ENCODE measurements at regions not wholly inside any gene's neighbourhood (a gene's known extent, or its start where the extent isn't known, plus 50 kb on each side); places are given as distances from the start of the nearest gene placed in this dataset.

- Histone ChIP-seq H3K27ac (ENCODE audit: low read length) (no peak overlapping the region), H3K36me3 (ENCODE audit: control insufficient read depth, insufficient read depth, low read length) (no peaks in the 10 kb centered on the region), H3K4me3 (ENCODE audit: low read depth in 2 of 2, low read length in 2 of 2) (no peak overlapping the region), H3K27me3 (ENCODE audit: control insufficient read depth, insufficient read depth, low read length) (no peaks in the 10 kb centered on the region), H3K9me3 (ENCODE audit: control insufficient read depth, insufficient read depth, low read depth, low read length) (no peaks in the 10 kb centered on the region), H3K4me1 (ENCODE audit: control insufficient read depth, insufficient read depth, low read length) (no peaks in the 10 kb centered on the region)
- BruUV-seq (replicated peaks): no TSS peak
- DNase-seq (ENCODE audit: low read depth, low spot score) (no peak), ATAC-seq (no peak)
- CTCF ChIA-PET: interaction anchor here (0.6 kb wide), 1 partner anchor 176 kb away, joined by 3 read pairs; no protein-coding TSS in a partner anchor
- intact Hi-C loops (cut with micrococcal nuclease; ENCODE audit: unreplicated experiment): no loop called here
- no peak for TF ChIP-seq TCF7L2 (IDR thresholded peaks at IDR 0.05; ENCODE audit: low read depth, low read length)
- TF ChIP-seq SIN3A (IDR thresholded peaks at IDR 0.05; ENCODE audit: borderline replicate concordance, insufficient read depth, low read depth, low read length): no peak
- no peak for TF ChIP-seq POLR2AphosphoS5 (IDR thresholded peaks at IDR 0.05; ENCODE audit: low read depth, low read length)
- TF ChIP-seq CTCF (IDR thresholded peaks at IDR 0.05): no peak
- in situ Hi-C loops (cut with HindIII; ENCODE audit: low pct_unique_long_range_greater_than_20kb, low sequenced_read_pairs): no loop called here
- POLR2A ChIA-PET: no interaction called here
Measured at GRCh38 chr13:110070046-110070445, 236.9 kb downstream of the COL4A1 start.

GRCh38 chr13:110068176-110068473 is 238.8 kb downstream of the COL4A1 start:
- no peak for DNase-seq (ENCODE audit: low read depth, low spot score)
- Histone ChIP-seq H3K27ac (ENCODE audit: low read length) (no peak overlapping the region), H3K4me1 (ENCODE audit: control insufficient read depth, insufficient read depth, low read length) (no peaks in the 10 kb centered on the region), H3K9me3 (ENCODE audit: control insufficient read depth, insufficient read depth, low read depth, low read length) (no peaks in the 10 kb centered on the region), H3K27me3 (ENCODE audit: control insufficient read depth, insufficient read depth, low read length) (no peaks in the 10 kb centered on the region), H3K36me3 (ENCODE audit: control insufficient read depth, insufficient read depth, low read length) (no peaks in the 10 kb centered on the region), H3K4me3 (ENCODE audit: low read depth in 2 of 2, low read length in 2 of 2) (no peak overlapping the region)
- CTCF ChIA-PET: no interaction called here
- POLR2A ChIA-PET: no interaction called here
- no peak for ATAC-seq
- in situ Hi-C loops (cut with HindIII; ENCODE audit: low pct_unique_long_range_greater_than_20kb, low sequenced_read_pairs): no loop called here
- intact Hi-C loops (cut with micrococcal nuclease; ENCODE audit: unreplicated experiment): no loop called here
- no TSS peak for BruUV-seq (replicated peaks)
- TF ChIP-seq SIN3A (IDR thresholded peaks at IDR 0.05; ENCODE audit: borderline replicate concordance, insufficient read depth, low read depth, low read length): no peak
- no peak for TF ChIP-seq POLR2AphosphoS5 (IDR thresholded peaks at IDR 0.05; ENCODE audit: low read depth, low read length)
- TF ChIP-seq CTCF (IDR thresholded peaks at IDR 0.05): no peak
- TF ChIP-seq, protein P1, sequence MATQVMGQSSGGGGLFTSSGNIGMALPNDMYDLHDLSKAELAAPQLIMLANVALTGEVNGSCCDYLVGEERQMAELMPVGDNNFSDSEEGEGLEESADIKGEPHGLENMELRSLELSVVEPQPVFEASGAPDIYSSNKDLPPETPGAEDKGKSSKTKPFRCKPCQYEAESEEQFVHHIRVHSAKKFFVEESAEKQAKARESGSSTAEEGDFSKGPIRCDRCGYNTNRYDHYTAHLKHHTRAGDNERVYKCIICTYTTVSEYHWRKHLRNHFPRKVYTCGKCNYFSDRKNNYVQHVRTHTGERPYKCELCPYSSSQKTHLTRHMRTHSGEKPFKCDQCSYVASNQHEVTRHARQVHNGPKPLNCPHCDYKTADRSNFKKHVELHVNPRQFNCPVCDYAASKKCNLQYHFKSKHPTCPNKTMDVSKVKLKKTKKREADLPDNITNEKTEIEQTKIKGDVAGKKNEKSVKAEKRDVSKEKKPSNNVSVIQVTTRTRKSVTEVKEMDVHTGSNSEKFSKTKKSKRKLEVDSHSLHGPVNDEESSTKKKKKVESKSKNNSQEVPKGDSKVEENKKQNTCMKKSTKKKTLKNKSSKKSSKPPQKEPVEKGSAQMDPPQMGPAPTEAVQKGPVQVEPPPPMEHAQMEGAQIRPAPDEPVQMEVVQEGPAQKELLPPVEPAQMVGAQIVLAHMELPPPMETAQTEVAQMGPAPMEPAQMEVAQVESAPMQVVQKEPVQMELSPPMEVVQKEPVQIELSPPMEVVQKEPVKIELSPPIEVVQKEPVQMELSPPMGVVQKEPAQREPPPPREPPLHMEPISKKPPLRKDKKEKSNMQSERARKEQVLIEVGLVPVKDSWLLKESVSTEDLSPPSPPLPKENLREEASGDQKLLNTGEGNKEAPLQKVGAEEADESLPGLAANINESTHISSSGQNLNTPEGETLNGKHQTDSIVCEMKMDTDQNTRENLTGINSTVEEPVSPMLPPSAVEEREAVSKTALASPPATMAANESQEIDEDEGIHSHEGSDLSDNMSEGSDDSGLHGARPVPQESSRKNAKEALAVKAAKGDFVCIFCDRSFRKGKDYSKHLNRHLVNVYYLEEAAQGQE (IDR thresholded peaks at IDR 0.05; ENCODE audit: insufficient read depth in 1 of 2, low read depth in 2 of 2, low read length in 1 of 2): no peak
- TF ChIP-seq TCF7L2 (IDR thresholded peaks at IDR 0.05; ENCODE audit: low read depth, low read length): no peak
